DND-41 (cell line): ENCODE measurements at regions not wholly inside any gene's neighbourhood (a gene's known extent, or its start where the extent isn't known, plus 50 kb on each side); places are given as distances from the start of the nearest gene placed in this dataset.

Experiments used
- EZH2 ChIP-seq: IDR thresholded peaks from 3 replicates; pipeline ENCODE4 v1.6.1; 2012; ENCODE audit warnings: borderline replicate concordance, low read depth, mild to moderate bottlenecking, moderate library complexity, low read length, inconsistent platforms; ENCODE audit not compliant: severe bottlenecking
- TF ChIP-seq, protein P1 (sequence below): IDR thresholded peaks from 2 replicates; pipeline ENCODE4 v1.5.1; 2012; ENCODE audit warnings: borderline replicate concordance, low read length, moderate library complexity, mild to moderate bottlenecking; ENCODE audit not compliant: poor library complexity, severe bottlenecking; ENCODE audit errors: extremely low read depth

DNA sequence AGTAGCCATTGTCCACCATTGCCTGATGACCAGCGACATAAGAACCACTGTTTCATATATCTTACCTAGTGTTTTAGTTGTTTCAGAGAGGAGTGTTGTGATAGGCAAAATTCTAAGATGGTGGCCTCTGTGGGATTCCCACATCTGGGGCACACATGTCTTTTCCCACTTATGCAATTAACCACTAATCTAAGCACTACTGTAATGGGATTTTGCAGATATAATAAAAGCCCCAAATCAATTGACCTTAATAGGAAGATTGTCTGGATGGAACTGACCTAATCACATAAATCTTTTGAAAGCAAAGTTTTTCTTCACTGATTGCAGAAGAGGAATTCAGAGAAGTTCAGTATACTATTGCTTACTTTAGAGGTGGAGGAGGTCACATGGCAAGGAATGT, 469.9 kb downstream of the NUP35 start:
- TF ChIP-seq, protein P1, sequence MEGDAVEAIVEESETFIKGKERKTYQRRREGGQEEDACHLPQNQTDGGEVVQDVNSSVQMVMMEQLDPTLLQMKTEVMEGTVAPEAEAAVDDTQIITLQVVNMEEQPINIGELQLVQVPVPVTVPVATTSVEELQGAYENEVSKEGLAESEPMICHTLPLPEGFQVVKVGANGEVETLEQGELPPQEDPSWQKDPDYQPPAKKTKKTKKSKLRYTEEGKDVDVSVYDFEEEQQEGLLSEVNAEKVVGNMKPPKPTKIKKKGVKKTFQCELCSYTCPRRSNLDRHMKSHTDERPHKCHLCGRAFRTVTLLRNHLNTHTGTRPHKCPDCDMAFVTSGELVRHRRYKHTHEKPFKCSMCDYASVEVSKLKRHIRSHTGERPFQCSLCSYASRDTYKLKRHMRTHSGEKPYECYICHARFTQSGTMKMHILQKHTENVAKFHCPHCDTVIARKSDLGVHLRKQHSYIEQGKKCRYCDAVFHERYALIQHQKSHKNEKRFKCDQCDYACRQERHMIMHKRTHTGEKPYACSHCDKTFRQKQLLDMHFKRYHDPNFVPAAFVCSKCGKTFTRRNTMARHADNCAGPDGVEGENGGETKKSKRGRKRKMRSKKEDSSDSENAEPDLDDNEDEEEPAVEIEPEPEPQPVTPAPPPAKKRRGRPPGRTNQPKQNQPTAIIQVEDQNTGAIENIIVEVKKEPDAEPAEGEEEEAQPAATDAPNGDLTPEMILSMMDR: no peak
- TF ChIP-seq EZH2: no peak
